RWPE1 (cell line): ENCODE measurements at regions not wholly inside any gene's neighbourhood (a gene's known extent, or its start where the extent isn't known, plus 50 kb on each side); places are given as distances from the start of the nearest gene placed in this dataset.
"Not testable (repeated sequence)": the region's sequence is repeated elsewhere in the genome, so short reads cannot be mapped to it uniquely, and the experiment has no call there.

Source experiments
- CTCF ChIA-PET: fragments of 350-600 bp; sonication (Branson Sonifier 250); formaldehyde crosslinking; extraction: SDS; loops from one replicate; lab custom pipeline; 2021; lab: Yijun Ruan, JAX
- POLR2A ChIA-PET: fragments of 400-600 bp; formaldehyde crosslinking; extraction: SDS; loops from one replicate; lab custom pipeline; 2020; ENCODE audit warnings: antibody characterized with exemption; ENCODE audit not compliant: low non-redundant PET; lab: Yijun Ruan, JAX
- DNase-seq: peaks from one replicate; pipeline ENCODE4 v3.0.0; 2012; ENCODE audit warnings: low spot score
- H3K27ac ChIP-seq: fragments of 450-650 bp; 2 replicates; pipeline ENCODE4 v1.5.1; 2017
- CTCF ChIP-seq: fragments of 450-650 bp; conservative IDR thresholded peaks from 2 replicates; pipeline ENCODE4 v1.5.1; 2017; ENCODE audit warnings: low read depth, mild to moderate bottlenecking

- H3K27ac ChIP-seq = no peak overlapping the region
- ChIA-PET CTCF (interaction anchor here (0.6 kb wide), 1 partner anchor 995 kb away, joined by 4 read pairs; no protein-coding TSS in a partner anchor), POLR2A (no interaction called here)
- no peak for TF ChIP-seq CTCF
- no peak for DNase-seq
These were observed 308.5 kb upstream of the MAGI2 start for GRCh38 chr7:79761876-79762429.

- POLR2A ChIA-PET, DNase-seq, H3K27ac ChIP-seq: not testable (repeated sequence)
- CTCF ChIA-PET = interaction anchor here (0.6 to 0.7 kb wide), 2 partner anchors 311 to 980 kb away, joined by 3 read pairs; no protein-coding TSS in a partner anchor
These were observed 297.5 kb upstream of the MAGI2 start for GRCh38 chr7:79750941-79751340.

GRCh38 chr7:79749856-79750255 is 296.4 kb upstream of the MAGI2 start:
- CTCF ChIA-PET = interaction anchor here (0.8 kb wide), 1 partner anchor 25 kb away, joined by 3 read pairs; no protein-coding TSS in a partner anchor
- H3K27ac ChIP-seq = no peak overlapping the region
- POLR2A ChIA-PET = no interaction called here
- DNase-seq = no peak
- TF ChIP-seq CTCF = no peak

- H3K27ac ChIP-seq = no peak overlapping the region
- CTCF ChIA-PET = interaction anchor here (0.5 to 1.3 kb wide), 5 partner anchors 50 to 1597 kb away, joined by 3 to 12 read pairs (median 3); no protein-coding TSS in a partner anchor
- peak; percentile 22 for TF ChIP-seq CTCF
- POLR2A ChIA-PET = no interaction called here
- no peak for DNase-seq
These were observed 288.2 kb upstream of the MAGI2 start for GRCh38 chr7:79741684-79742083.

- POLR2A ChIA-PET = no interaction called here
- CTCF ChIA-PET = no interaction called here
- no peak for TF ChIP-seq CTCF
These were observed 286.6 kb upstream of the MAGI2 start for GRCh38 chr7:79740076-79740475.

GRCh38 chr7:79739036-79739709 is 285.7 kb upstream of the MAGI2 start:
- CTCF ChIA-PET, H3K27ac ChIP-seq, DNase-seq, POLR2A ChIA-PET: not testable (repeated sequence)

More at GRCh38 chr7:79740076-79740475, 286.6 kb upstream of the MAGI2 start:
- H3K27ac ChIP-seq = no peak overlapping the region
- DNase-seq = no peak

GRCh38 chr7:79736418-79736817 is 283.0 kb upstream of the MAGI2 start:
- ChIA-PET POLR2A (no interaction called here), CTCF (no interaction called here)
- TF ChIP-seq CTCF = no peak
- no peak overlapping the region for H3K27ac ChIP-seq
- DNase-seq = no peak
